Pancreas (tissue), 10 donors: ENCODE measurements at regions not wholly inside any gene's neighbourhood (a gene's known extent, or its start where the extent isn't known, plus 50 kb on each side); places are given as distances from the start of the nearest gene placed in this dataset.

Experiments used
- ATAC-seq, 4 donors: fragments of 200-7000 bp; cut with Tn5 transposase; one replicate each; pipeline versions ENCODE4 v1.8.0 to v1.9.1; 2020; ENCODE audit warnings: mild to moderate bottlenecking in 4 of 4, moderate library complexity in 4 of 4
- DNase-seq, 6 donors: peaks; one replicate each; pipeline ENCODE4 v3.0.0-alpha.2; 2020
- FAIRE-seq: peaks from 2 replicates; lab custom pipeline; 2012; peaks lifted over from hg19 to GRCh38; lab: Jason Lieb, UNC
- H3K27ac ChIP-seq, 4 donors: fragments of 200-600 bp; sonication (generic); 1 replicate in 3 of 4; 2 replicates in 1 of 4; pipeline versions ENCODE4 v1.5.0 to v1.8.0; 2020
- H3K27me3 ChIP-seq, 4 donors: fragments of 200-600 bp; one replicate each; pipeline ENCODE4 v1.8.0; 2021
- H3K36me3 ChIP-seq, 3 donors: fragments of 200-600 bp; sonication (generic) in 1 of 3; one replicate each; pipeline versions ENCODE4 v1.5.0 to v1.8.0; 2020 to 2021
- H3K4me1 ChIP-seq, 3 donors: fragments of 200-600 bp; one replicate each; pipeline ENCODE4 v1.8.0; 2021
- H3K4me3 ChIP-seq, 4 donors: fragments of 200-600 bp; sonication (generic) in 2 of 4; one replicate each; pipeline versions ENCODE4 v1.5.0 to v1.8.0; 2020 to 2021
- H3K9me3 ChIP-seq, 4 donors: fragments of 200-600 bp; one replicate each; pipeline ENCODE4 v1.8.0; 2021
- CTCF ChIP-seq, 4 donors: fragments of 200-600 bp; sonication (generic) in 3 of 4; IDR thresholded peaks; one replicate each; pipeline versions ENCODE4 v1.5.0 to v1.8.0; 2021; ENCODE audit warnings: antibody characterized with exemption in 4 of 4
- WGBS, 2 donors: extraction: QIAGEN DNeasy Blood & Tissue Kit; methylation state at CpG; one replicate each; pipeline ENCODE4 v1.1.7; 2013; 5-methylcytosine and 5-hydroxymethylcytosine counted together
- intact Hi-C, 3 donors: fragments of 100-400 bp; cut with DNase I; formaldehyde crosslinking; loops; one replicate each; pipeline versions ENCODE4 v1.11.1 to v1.14.2; 2022
- donor health status: healthy with polysubstance abuse.
- donor health status: DM: no; HTN: no; CAD: no; lungs with moderate emphysema.
- donor health status: DM: no; HTN: no; CAD: no.
- donor health status: control.
- donor health status: control.
- donor health status: Bipolar disorder and iron deficiency.
- donor health status: DM: yes; HTN: yes; CAD: no.
- donor health status: DM: no; HTN: no; CAD: no.
- donor health status: DM: no; HTN: no; CAD: no.
- donor health status: DM: yes; HTN: yes; CAD: no.

GRCh38 chr12:125688223-125688622 is 623.0 kb downstream of the AACS start:
- Histone ChIP-seq H3K9me3 (no peaks in the 10 kb centered on the region), H3K36me3 (no peaks in the 10 kb centered on the region), H3K27me3 (no peaks in the 10 kb centered on the region), H3K4me3 (no peak overlapping the region), H3K4me1 (no peaks in the 10 kb centered on the region), H3K27ac (no peak overlapping the region)
- DNase-seq (no peak), FAIRE-seq (no peak), ATAC-seq (no peak)
- intact Hi-C loops = no loop called here
- 56 to 63% methylated on average over 7 of the region's 7 CpGs for WGBS, 2 donors
- TF ChIP-seq CTCF (IDR thresholded peaks at IDR 0.05) = no peak

- ATAC-seq (no peak), FAIRE-seq (no peak), DNase-seq (no peak)
- 66 to 70% methylated on average over 5 of the region's 5 CpGs for WGBS, 2 donors
- no peak for TF ChIP-seq CTCF (IDR thresholded peaks at IDR 0.05)
- H3K27me3 ChIP-seq = no peaks in the 10 kb centered on the region
- H3K4me3 ChIP-seq = no peak overlapping the region
- H3K36me3 ChIP-seq = no peaks in the 10 kb centered on the region
- intact Hi-C loops = no loop called here
- no peaks in the 10 kb centered on the region for H3K9me3 ChIP-seq
- no peak overlapping the region for H3K27ac ChIP-seq
- H3K4me1 ChIP-seq = no peaks in the 10 kb centered on the region
These were observed 623.6 kb downstream of the AACS start for GRCh38 chr12:125688881-125689280.

GRCh38 chr12:125689576-125690410 is 624.6 kb downstream of the AACS start:
- 44 to 53% methylated on average over 18 of the region's 18 CpGs for WGBS, 2 donors
- Histone ChIP-seq H3K27ac (no peak overlapping the region), H3K4me1 (no peaks in the 10 kb centered on the region), H3K4me3 (no peak overlapping the region), H3K36me3 (no peaks in the 10 kb centered on the region), H3K27me3 (no peaks in the 10 kb centered on the region), H3K9me3 (no peaks in the 10 kb centered on the region)
- ATAC-seq (no peak), FAIRE-seq (no peak), DNase-seq (no peak)
- intact Hi-C loops = no loop called here
- TF ChIP-seq CTCF (IDR thresholded peaks at IDR 0.05) = no peak

GRCh38 chr12:125690841-125691240 is 625.6 kb downstream of the AACS start:
- Histone ChIP-seq H3K27ac (no peak overlapping the region), H3K9me3 (no peaks in the 10 kb centered on the region), H3K27me3 (no peaks in the 10 kb centered on the region), H3K4me3 (no peak overlapping the region), H3K36me3 (no peaks in the 10 kb centered on the region), H3K4me1 (no peaks in the 10 kb centered on the region)
- FAIRE-seq = no peak
- no peak for TF ChIP-seq CTCF (IDR thresholded peaks at IDR 0.05)
- intact Hi-C loops = no loop called here
- no peak for DNase-seq
- ATAC-seq = no peak
- WGBS, 2 donors = 51 to 63% methylated on average over 9 of the region's 9 CpGs

- no peak overlapping the region for H3K27ac ChIP-seq
- WGBS, 2 donors = 61% methylated on average over 2 of the region's 2 CpGs
These were observed 630.8 kb downstream of the AACS start for GRCh38 chr12:125696054-125696453.

More at GRCh38 chr12:125696054-125696453, 630.8 kb downstream of the AACS start:
- ATAC-seq (no peak), FAIRE-seq (no peak), DNase-seq (no peak)
- no peaks in the 10 kb centered on the region for H3K36me3 ChIP-seq
- H3K4me3 ChIP-seq = no peak overlapping the region
- H3K27me3 ChIP-seq = no peaks in the 10 kb centered on the region
- TF ChIP-seq CTCF (IDR thresholded peaks at IDR 0.05) = no peak
- no peaks in the 10 kb centered on the region for H3K4me1 ChIP-seq
- H3K9me3 ChIP-seq = no peaks in the 10 kb centered on the region
- intact Hi-C loops = no loop called here
